ENCODE measurements at regions not wholly inside any gene's neighbourhood (a gene's known extent, or its start where the extent isn't known, plus 50 kb on each side); places are given as distances from the start of the nearest gene placed in this dataset.

GRCh38 chr7:153276394-153276793 lies 516.8 kb downstream of the ACTR3B start:
- in situ Hi-C loops (cut with MboI; ENCODE audit: low pct_ligation_motif_present in 1 of 4, low pct_unique_long_range_greater_than_20kb in 1 of 4, low sequenced_read_pairs in 3 of 4) (no loop called here), intact Hi-C loops (cut with DNase I; ENCODE audit: low total_unique reads) (no loop called here)
- Histone ChIP-seq H3K4me3 (no peak overlapping the region), H3K9me3 (peaks cover 7 to 17% of the 10 kb centered on the region in 2 donors), H3K27ac (no peak overlapping the region), H3K4me1 (no peaks in the 10 kb centered on the region), H3K36me3 (no peaks in the 10 kb centered on the region), H3K27me3 (no peaks in the 10 kb centered on the region)
- no peak for DNase-seq
- 85 to 93% methylated on average over 2 of the region's 2 CpGs for WGBS, 2 donors (ENCODE audit: low coverage in 1 of 2)
- no peak for TF ChIP-seq CTCF (IDR thresholded peaks at IDR 0.05)
- no peak for TF ChIP-seq EP300 (IDR thresholded peaks at IDR 0.05; ENCODE audit: low read depth)
- TF ChIP-seq POLR2A (IDR thresholded peaks at IDR 0.05), result no peak
- TF ChIP-seq POLR2AphosphoS5 (IDR thresholded peaks at IDR 0.05), result no peak

- whole genome bisulfite sequencing, 2 donors (ENCODE audit: low coverage in 1 of 2), result 68% methylated on average over 13 of the region's 13 CpGs; no CpG with 5 or more reads in 1 of the 2 donors
- Histone ChIP-seq H3K4me1 (no peaks in the 10 kb centered on the region), H3K36me3 (no peaks in the 10 kb centered on the region), H3K27ac (no peak overlapping the region), H3K27me3 (no peaks in the 10 kb centered on the region), H3K4me3 (no peak overlapping the region), H3K9me3 (no peaks in the 10 kb centered on the region)
- in situ Hi-C loops (cut with MboI; ENCODE audit: low pct_ligation_motif_present in 1 of 4, low pct_unique_long_range_greater_than_20kb in 1 of 4, low sequenced_read_pairs in 3 of 4) (no loop called here), intact Hi-C loops (cut with DNase I; ENCODE audit: low total_unique reads) (no loop called here)
- TF ChIP-seq CTCF (IDR thresholded peaks at IDR 0.05), result no peak
- TF ChIP-seq EP300 (IDR thresholded peaks at IDR 0.05; ENCODE audit: low read depth), result no peak
- no peak for TF ChIP-seq POLR2A (IDR thresholded peaks at IDR 0.05)
- DNase-seq, result no peak
These were observed 527.2 kb downstream of the ACTR3B start for GRCh38 chr7:153286763-153287162.

GRCh38 chr7:153290066-153290465 lies 530.5 kb downstream of the ACTR3B start:
- H3K9me3 ChIP-seq, result no peaks in the 10 kb centered on the region
- H3K27ac ChIP-seq, result no peak overlapping the region
- H3K4me1 ChIP-seq, result no peaks in the 10 kb centered on the region
- no peak overlapping the region for H3K4me3 ChIP-seq
- in situ Hi-C loops (cut with MboI; ENCODE audit: low pct_ligation_motif_present in 1 of 4, low pct_unique_long_range_greater_than_20kb in 1 of 4, low sequenced_read_pairs in 3 of 4), result no loop called here
- WGBS, 2 donors (ENCODE audit: low coverage in 1 of 2), result 46 to 94% methylated on average over 2 to 3 of the region's 4 CpGs
- no peaks in the 10 kb centered on the region for H3K36me3 ChIP-seq
- no peak for DNase-seq
- no peak for TF ChIP-seq CTCF (IDR thresholded peaks at IDR 0.05)
- no peak for TF ChIP-seq EP300 (IDR thresholded peaks at IDR 0.05; ENCODE audit: low read depth)
- no peak for TF ChIP-seq POLR2AphosphoS5 (IDR thresholded peaks at IDR 0.05)
- intact Hi-C loops (cut with DNase I; ENCODE audit: low total_unique reads), result no loop called here
- H3K27me3 ChIP-seq, result no peaks in the 10 kb centered on the region

- in situ Hi-C loops (cut with MboI; ENCODE audit: low pct_ligation_motif_present in 1 of 4, low pct_unique_long_range_greater_than_20kb in 1 of 4, low sequenced_read_pairs in 3 of 4), result no loop called here
- no peak for DNase-seq
- Histone ChIP-seq H3K36me3 (no peaks in the 10 kb centered on the region), H3K4me1 (no peaks in the 10 kb centered on the region), H3K4me3 (no peak overlapping the region), H3K9me3 (no peaks in the 10 kb centered on the region), H3K27me3 (no peaks in the 10 kb centered on the region), H3K27ac (no peak overlapping the region)
- 80% methylated on average over 7 of the region's 7 CpGs; no CpG with 5 or more reads in 1 of the 2 donors for WGBS, 2 donors (ENCODE audit: low coverage in 1 of 2)
- no peak for TF ChIP-seq CTCF (IDR thresholded peaks at IDR 0.05)
- TF ChIP-seq POLR2A (IDR thresholded peaks at IDR 0.05), result no peak
- no peak for TF ChIP-seq POLR2AphosphoS5 (IDR thresholded peaks at IDR 0.05)
- TF ChIP-seq EP300 (IDR thresholded peaks at IDR 0.05; ENCODE audit: low read depth), result no peak
- intact Hi-C loops (cut with DNase I; ENCODE audit: low total_unique reads), result no loop called here
These were observed 537.6 kb downstream of the ACTR3B start for GRCh38 chr7:153297141-153297540.
